ENCODE measurements at regions not wholly inside any gene's neighbourhood (a gene's known extent, or its start where the extent isn't known, plus 50 kb on each side); places are given as distances from the start of the nearest gene placed in this dataset.
"Not testable (repeated sequence)": the region's sequence is repeated elsewhere in the genome, so short reads cannot be mapped to it uniquely, and the experiment has no call there.

- ATAC-seq, result not testable (repeated sequence)
Observed at GRCh38 chr9:40884902-40885490, 243.5 kb downstream of the FOXD4L6 start.

GRCh38 chr9:40884072-40884901 is 244.2 kb downstream of the FOXD4L6 start:
- ATAC-seq, result no peak

DNA sequence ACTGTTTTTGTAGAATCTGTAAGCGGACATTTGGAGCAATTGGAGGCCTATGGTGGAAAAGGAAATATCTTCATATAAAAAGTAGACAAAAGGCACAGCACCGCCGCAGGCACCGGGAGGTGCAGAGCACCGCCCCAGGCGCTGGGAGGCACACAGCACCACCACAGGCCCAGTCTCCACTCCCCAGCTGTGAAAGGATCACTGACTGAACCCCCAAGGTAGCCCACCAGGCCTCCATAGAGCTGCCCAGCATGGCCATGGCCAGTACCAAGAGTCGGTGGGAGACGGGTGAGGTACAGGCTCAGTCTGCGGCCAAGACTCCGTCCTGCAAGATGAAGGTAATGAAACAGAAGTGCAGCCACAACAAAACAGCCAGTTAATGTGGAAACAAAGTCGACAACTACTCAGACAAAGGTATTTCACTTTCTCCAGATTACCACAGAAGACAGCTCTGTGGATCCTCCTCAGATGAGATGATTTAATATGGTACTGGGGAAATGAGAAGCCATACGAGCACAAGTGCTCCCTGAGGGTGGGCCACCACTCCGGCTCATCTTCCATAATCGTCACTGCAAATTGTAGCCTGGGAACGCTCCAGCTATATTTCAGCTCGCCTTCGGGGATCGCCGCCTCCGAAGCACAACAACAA is 244.9 kb downstream of the FOXD4L6 start:
- ATAC-seq, result not testable (repeated sequence)

- ATAC-seq, result not testable (repeated sequence)
Observed at GRCh38 chr9:40873753-40874295, 254.7 kb downstream of the FOXD4L6 start.

GRCh38 chr9:40868437-40868836 is 260.0 kb downstream of the FOXD4L6 start:
- ATAC-seq, result not testable (repeated sequence)
